Endothelial cell of umbilical vein (primary cell): ENCODE measurements at regions not wholly inside any gene's neighbourhood (a gene's known extent, or its start where the extent isn't known, plus 50 kb on each side); places are given as distances from the start of the nearest gene placed in this dataset.

Experiments used
- EZH2 ChIP-seq: IDR thresholded peaks from 2 replicates; pipeline ENCODE4 v1.6.1; 2012; ENCODE audit warnings: borderline replicate concordance, low read depth, mild to moderate bottlenecking, moderate library complexity, low read length, inconsistent platforms; ENCODE audit not compliant: severe bottlenecking
- FOS ChIP-seq: IDR thresholded peaks from 2 replicates; pipeline ENCODE4 v1.6.1; 2011; ENCODE audit warnings: mild to moderate bottlenecking, low read length, moderate library complexity, borderline replicate concordance; ENCODE audit not compliant: insufficient read depth
- GATA2 ChIP-seq: IDR thresholded peaks from 2 replicates; pipeline ENCODE4 v1.7.0; 2011; ENCODE audit warnings: low read depth, mild to moderate bottlenecking, moderate library complexity, mixed read lengths, low read length; ENCODE audit not compliant: insufficient read length, insufficient read depth
- JUN ChIP-seq: IDR thresholded peaks from 2 replicates; pipeline ENCODE4 v1.6.1; 2011; ENCODE audit warnings: borderline replicate concordance, low read depth; ENCODE audit not compliant: insufficient read length, insufficient read depth
- MYC ChIP-seq: IDR thresholded peaks from one replicate; pipeline ENCODE4 v1.6.1; 2011; ENCODE audit warnings: mild to moderate bottlenecking, low read depth, low read length
- POLR2A ChIP-seq: IDR thresholded peaks from 2 replicates; pipeline ENCODE4 v1.6.1; 2012; ENCODE audit warnings: low read depth, mild to moderate bottlenecking, control low read depth, low read length
- POLR2AphosphoS5 ChIP-seq: IDR thresholded peaks from 2 replicates; pipeline ENCODE4 v1.6.1; 2012; ENCODE audit warnings: low read depth, mild to moderate bottlenecking, control low read depth, low read length, moderate library complexity; ENCODE audit not compliant: insufficient read depth
- TF ChIP-seq, protein P1 (sequence below), 2 donors: IDR thresholded peaks; 1 replicate in 1 of 2; 2 replicates in 1 of 2; pipeline ENCODE4 v1.5.1; 2011; ENCODE audit warnings: low read length in 2 of 2, mild to moderate bottlenecking in 2 of 2, moderate library complexity in 2 of 2, control low read depth in 1 of 2, inconsistent platforms in 1 of 2, low read depth in 1 of 2; ENCODE audit not compliant: insufficient read depth in 1 of 2; ENCODE audit errors: extremely low read depth in 1 of 2
- TF ChIP-seq, protein P2 (sequence below): IDR thresholded peaks from 2 replicates; pipeline ENCODE4 v1.6.1; 2011; ENCODE audit not compliant: insufficient read depth, insufficient read length

DNA sequence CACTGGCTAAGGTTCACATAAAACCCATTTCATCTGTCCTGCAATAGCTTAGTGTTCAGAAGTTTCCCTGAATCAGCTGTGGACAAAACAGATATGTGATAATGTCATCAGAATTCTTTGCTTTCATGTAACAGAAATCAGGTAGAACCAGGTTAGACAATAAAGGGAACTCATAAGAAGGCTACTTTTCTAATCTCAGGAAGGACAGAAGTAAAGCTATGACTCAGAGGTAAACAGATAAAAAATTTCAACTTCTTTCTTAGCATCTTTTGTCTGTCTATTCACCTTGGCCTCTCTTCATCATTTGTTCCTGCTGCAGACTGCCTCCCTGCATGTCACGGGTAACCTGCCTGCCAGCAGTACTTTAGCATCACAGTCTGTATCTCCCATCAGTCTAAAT lies 643.1 kb downstream of the MECOM start:
- TF ChIP-seq, protein P1, sequence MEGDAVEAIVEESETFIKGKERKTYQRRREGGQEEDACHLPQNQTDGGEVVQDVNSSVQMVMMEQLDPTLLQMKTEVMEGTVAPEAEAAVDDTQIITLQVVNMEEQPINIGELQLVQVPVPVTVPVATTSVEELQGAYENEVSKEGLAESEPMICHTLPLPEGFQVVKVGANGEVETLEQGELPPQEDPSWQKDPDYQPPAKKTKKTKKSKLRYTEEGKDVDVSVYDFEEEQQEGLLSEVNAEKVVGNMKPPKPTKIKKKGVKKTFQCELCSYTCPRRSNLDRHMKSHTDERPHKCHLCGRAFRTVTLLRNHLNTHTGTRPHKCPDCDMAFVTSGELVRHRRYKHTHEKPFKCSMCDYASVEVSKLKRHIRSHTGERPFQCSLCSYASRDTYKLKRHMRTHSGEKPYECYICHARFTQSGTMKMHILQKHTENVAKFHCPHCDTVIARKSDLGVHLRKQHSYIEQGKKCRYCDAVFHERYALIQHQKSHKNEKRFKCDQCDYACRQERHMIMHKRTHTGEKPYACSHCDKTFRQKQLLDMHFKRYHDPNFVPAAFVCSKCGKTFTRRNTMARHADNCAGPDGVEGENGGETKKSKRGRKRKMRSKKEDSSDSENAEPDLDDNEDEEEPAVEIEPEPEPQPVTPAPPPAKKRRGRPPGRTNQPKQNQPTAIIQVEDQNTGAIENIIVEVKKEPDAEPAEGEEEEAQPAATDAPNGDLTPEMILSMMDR (IDR thresholded peaks at IDR 0.05; ENCODE audit: extremely low read depth in 1 of 2, insufficient read depth in 1 of 2, low read depth in 1 of 2, low read length in 2 of 2) = no peak
- no peak for TF ChIP-seq POLR2A
- TF ChIP-seq POLR2AphosphoS5 = no peak
- TF ChIP-seq, protein P2, sequence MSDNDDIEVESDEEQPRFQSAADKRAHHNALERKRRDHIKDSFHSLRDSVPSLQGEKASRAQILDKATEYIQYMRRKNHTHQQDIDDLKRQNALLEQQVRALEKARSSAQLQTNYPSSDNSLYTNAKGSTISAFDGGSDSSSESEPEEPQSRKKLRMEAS = no peak
- no peak for TF ChIP-seq FOS
- no peak for TF ChIP-seq EZH2
- TF ChIP-seq JUN = no peak
- TF ChIP-seq MYC = no peak
- TF ChIP-seq GATA2 = no peak
